SK-N-SH treated with all-trans-retinoic acid at 6 μM for 48 hours (cell line): ENCODE measurements at regions not wholly inside any gene's neighbourhood (a gene's known extent, or its start where the extent isn't known, plus 50 kb on each side); places are given as distances from the start of the nearest gene placed in this dataset.

Experiments used
- ARNTL ChIP-seq: fragments of 450-650 bp; formaldehyde crosslinking; IDR thresholded peaks from 2 replicates; pipeline ENCODE4 v1.5.0; 2020; ENCODE audit warnings: low read depth, mild to moderate bottlenecking, moderate library complexity, borderline replicate concordance
- BACH2 ChIP-seq: fragments of 250-450 bp; sonication (Bioruptor Pico); IDR thresholded peaks from 2 replicates; pipeline ENCODE4 v1.9.0; 2021; ENCODE audit warnings: mild to moderate bottlenecking, borderline replicate concordance
- CSDC2 ChIP-seq: fragments of 250-450 bp; sonication (Bioruptor Pico); IDR thresholded peaks from 2 replicates; pipeline ENCODE4 v1.5.0; 2020; ENCODE audit warnings: mild to moderate bottlenecking, moderate library complexity
- OSR1 ChIP-seq: fragments of 250-450 bp; sonication (Bioruptor Pico); IDR thresholded peaks from 2 replicates; pipeline ENCODE4 v1.8.0; 2022; ENCODE audit warnings: moderate library complexity, mild to moderate bottlenecking, inconsistent platforms
- PPARA ChIP-seq: fragments of 250-450 bp; sonication (Bioruptor Pico); IDR thresholded peaks from 2 replicates; pipeline ENCODE4 v1.5.0; 2020; ENCODE audit warnings: mild to moderate bottlenecking, borderline replicate concordance
- RARB ChIP-seq: fragments of 250-450 bp; sonication (Bioruptor Pico); IDR thresholded peaks from 2 replicates; pipeline ENCODE4 v1.8.0; 2021; ENCODE audit warnings: mild to moderate bottlenecking, moderate library complexity
- SNAI2 ChIP-seq: fragments of 250-450 bp; sonication (Bioruptor Pico); IDR thresholded peaks from 2 replicates; pipeline ENCODE4 v1.5.0; 2020; ENCODE audit warnings: mild to moderate bottlenecking, moderate library complexity
- TCF4 ChIP-seq: fragments of 250-450 bp; sonication (Bioruptor Pico); IDR thresholded peaks from 2 replicates; pipeline ENCODE4 v1.8.0; 2021; ENCODE audit warnings: mild to moderate bottlenecking, moderate library complexity, borderline replicate concordance
- TOX ChIP-seq: fragments of 250-450 bp; sonication (Bioruptor Pico); IDR thresholded peaks from 2 replicates; pipeline ENCODE4 v1.8.0; 2021; ENCODE audit warnings: mild to moderate bottlenecking, moderate library complexity, borderline replicate concordance
- ZC3H10 ChIP-seq: fragments of 250-450 bp; sonication (Bioruptor Pico); IDR thresholded peaks from 2 replicates; pipeline ENCODE4 v1.5.1; 2021; ENCODE audit warnings: mild to moderate bottlenecking, moderate library complexity
- ZNF565 ChIP-seq: fragments of 450-650 bp; formaldehyde crosslinking; conservative IDR thresholded peaks from 2 replicates; pipeline ENCODE4 v1.5.0; 2020; ENCODE audit warnings: low read depth, mild to moderate bottlenecking, moderate library complexity
- TF ChIP-seq, protein P1 (sequence below): fragments of 250-450 bp; sonication (Bioruptor Pico); IDR thresholded peaks from 2 replicates; pipeline ENCODE4 v1.5.1; 2020; ENCODE audit warnings: low read depth, mild to moderate bottlenecking, moderate library complexity

DNA sequence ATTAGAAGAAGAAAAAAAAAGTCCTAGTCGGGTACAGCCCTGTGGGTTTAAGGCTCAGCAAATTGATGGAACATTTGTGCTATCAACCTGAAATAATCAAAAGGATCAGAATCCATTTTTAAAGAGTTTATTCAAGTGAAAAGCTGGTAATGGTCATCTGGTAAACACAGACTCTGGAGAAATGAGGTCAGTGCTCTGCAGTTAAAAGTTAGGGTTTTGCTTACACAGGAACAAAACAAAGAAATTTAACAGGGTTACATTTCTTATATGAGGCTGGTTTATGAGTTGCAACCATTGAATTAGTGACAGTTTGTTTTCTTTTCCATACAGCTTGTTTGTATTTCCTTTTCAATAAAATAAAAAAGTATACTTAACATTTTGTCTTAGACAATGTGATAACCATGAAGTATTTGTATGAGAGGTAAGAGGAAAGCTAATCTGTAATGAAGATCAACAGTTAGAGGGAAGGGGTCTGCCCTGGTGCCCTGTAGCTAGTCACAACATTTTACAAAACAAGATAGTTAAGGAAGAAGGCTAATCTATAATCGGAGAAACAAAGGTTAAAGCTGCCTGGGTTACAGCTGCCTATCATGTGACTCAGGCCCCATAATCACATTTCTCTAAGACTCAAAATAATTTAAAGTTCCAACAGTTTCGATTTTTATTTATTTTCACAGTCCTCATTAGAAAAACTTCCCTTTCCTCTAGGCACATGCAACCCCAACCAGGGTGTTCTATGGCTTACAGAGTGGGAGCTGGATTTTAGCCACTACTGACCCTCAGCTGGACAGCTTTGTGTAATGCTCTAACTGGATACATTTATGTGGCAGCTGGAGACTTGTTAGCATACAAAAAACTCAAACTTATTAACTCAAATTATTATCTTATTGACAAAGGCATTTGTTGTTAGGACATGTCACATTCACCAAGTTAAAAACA lies 98.1 kb upstream of the ACP3 start:
- TF ChIP-seq BACH2 (no peak), ARNTL (CRISPR knock-in tag) (no peak), PPARA (no peak), TCF4 (no peak), RARB (CRISPR knock-in tag) (no peak), ZC3H10 (no peak), OSR1 (CRISPR knock-in tag) (no peak), ZNF565 (CRISPR knock-in tag) (no peak), TOX (CRISPR knock-in tag) (no peak), CSDC2 (CRISPR knock-in tag) (no peak), SNAI2 (CRISPR knock-in tag) (no peak)
- TF ChIP-seq, protein P1, sequence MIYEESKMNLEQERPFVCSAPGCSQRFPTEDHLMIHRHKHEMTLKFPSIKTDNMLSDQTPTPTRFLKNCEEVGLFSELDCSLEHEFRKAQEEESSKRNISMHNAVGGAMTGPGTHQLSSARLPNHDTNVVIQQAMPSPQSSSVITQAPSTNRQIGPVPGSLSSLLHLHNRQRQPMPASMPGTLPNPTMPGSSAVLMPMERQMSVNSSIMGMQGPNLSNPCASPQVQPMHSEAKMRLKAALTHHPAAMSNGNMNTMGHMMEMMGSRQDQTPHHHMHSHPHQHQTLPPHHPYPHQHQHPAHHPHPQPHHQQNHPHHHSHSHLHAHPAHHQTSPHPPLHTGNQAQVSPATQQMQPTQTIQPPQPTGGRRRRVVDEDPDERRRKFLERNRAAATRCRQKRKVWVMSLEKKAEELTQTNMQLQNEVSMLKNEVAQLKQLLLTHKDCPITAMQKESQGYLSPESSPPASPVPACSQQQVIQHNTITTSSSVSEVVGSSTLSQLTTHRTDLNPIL (CRISPR knock-in tag), result no peak
